Right cardiac atrium (tissue), 5 donors: ENCODE measurements at regions not wholly inside any gene's neighbourhood (a gene's known extent, or its start where the extent isn't known, plus 50 kb on each side); places are given as distances from the start of the nearest gene placed in this dataset.

Experiments
- ATAC-seq, 2 donors: fragments of 200-7000 bp; cut with Tn5 transposase; one replicate each; pipeline versions ENCODE4 v1.8.0 to v1.9.1; 2020; ENCODE audit warnings: moderate library complexity in 2 of 2, mild to moderate bottlenecking in 1 of 2
- DNase-seq, 3 donors: peaks; one replicate each; pipeline ENCODE4 v3.0.0-alpha.2; 2020
- H3K27ac ChIP-seq: one replicate; pipeline ENCODE4 v1.5.1; 2013; ENCODE audit warnings: mild to moderate bottlenecking, low read length, control low read depth, moderate library complexity
- H3K27me3 ChIP-seq: one replicate; pipeline ENCODE4 v1.6.1; 2013; ENCODE audit not compliant: control insufficient read depth, insufficient read depth
- H3K4me1 ChIP-seq: one replicate; pipeline ENCODE4 v1.6.1; 2013; ENCODE audit warnings: low read length; ENCODE audit not compliant: control insufficient read depth, insufficient read depth
- H3K4me3 ChIP-seq: one replicate; pipeline ENCODE4 v1.5.1; 2013; ENCODE audit warnings: low read length, control low read depth
- H3K9me3 ChIP-seq: one replicate; pipeline ENCODE4 v1.6.1; 2013; ENCODE audit warnings: low read length; ENCODE audit not compliant: control insufficient read depth
- WGBS: extraction: QIAGEN DNeasy Blood & Tissue Kit; methylation state at CpG from one replicate; pipeline ENCODE4 v1.1.7; 2013; 5-methylcytosine and 5-hydroxymethylcytosine counted together
- intact Hi-C, 4 donors: fragments of 100-400 bp; cut with DNase I; formaldehyde crosslinking; loops; one replicate each; pipeline versions ENCODE4 v1.11.0 to v1.14.0; 2022 to 2023
- donor health status: healthy with polysubstance abuse.
- donor health status: DM: no; HTN: yes; CAD: no.
- donor health status: DM: no; HTN: no; CAD: no.
- donor health status: DM: no; HTN: yes; CAD: no; lungs with severe emphysema.
- donor health status: DM: yes; HTN: yes; CAD: no.

DNA sequence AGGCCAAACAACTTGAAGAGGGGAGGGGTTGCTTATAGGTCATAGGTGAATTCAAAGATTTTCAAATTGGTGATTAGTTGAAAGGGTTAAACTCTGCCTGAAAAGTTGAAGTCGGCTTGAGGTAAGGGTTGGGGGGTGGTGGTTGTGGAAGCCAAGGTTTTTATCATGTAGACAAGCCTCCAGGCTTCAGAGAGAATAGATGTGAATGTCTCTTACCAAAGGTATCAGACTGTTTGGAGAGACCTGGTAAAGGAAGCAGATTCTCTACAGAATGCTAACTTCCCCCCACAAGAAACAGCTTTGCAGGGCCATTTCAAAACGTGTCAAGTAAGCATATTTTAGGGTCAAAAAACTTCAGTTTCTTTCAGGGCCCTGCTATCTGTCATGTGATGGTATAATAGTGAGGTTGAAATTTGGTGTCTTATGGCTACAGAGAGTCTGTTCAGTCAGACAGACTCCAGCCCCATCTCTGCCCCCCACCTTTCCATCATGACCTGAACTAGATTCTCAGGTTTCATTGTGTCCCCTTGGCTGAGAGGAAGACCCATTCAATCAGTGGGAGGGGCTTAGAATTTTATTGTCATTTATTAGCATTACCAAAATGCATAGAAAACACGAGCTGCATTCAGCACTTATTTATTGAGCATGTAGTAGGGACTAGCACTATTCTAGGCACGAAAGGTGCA is 136.5 kb downstream of the MAP3K7 start:
- H3K4me1 ChIP-seq = no peaks in the 10 kb centered on the region
- H3K27ac ChIP-seq = no peak overlapping the region
- WGBS = 40% methylated on average over 4 of the region's 4 CpGs
- H3K27me3 ChIP-seq = no peaks in the 10 kb centered on the region
- DNase-seq = no peak
- no peak for ATAC-seq
- H3K4me3 ChIP-seq = no peak overlapping the region
- H3K9me3 ChIP-seq = no peaks in the 10 kb centered on the region
- intact Hi-C loops = no loop called here

DNA sequence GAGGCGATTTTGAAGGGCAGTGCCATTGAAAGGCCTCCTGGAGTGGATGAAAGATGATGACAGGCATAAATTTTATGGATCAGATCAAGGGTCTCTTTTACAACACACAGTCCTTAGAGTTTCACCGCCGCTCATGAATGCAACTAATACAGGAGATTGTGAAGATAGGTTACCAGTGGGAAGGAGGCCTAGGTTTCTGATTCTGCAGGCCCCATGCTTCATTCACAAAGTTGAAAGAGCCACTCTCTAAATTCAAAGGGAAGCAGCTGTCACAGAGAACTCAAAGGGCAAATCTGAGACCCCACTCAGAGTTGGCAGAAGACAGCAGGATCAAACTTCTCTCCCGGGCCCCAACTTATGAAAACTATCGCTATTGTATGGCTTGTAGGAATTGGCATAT is 137.6 kb downstream of the MAP3K7 start:
- DNase-seq (no peak), ATAC-seq (no peak)
- Histone ChIP-seq H3K4me1 (no peaks in the 10 kb centered on the region), H3K27me3 (no peaks in the 10 kb centered on the region), H3K27ac (no peak overlapping the region), H3K9me3 (no peaks in the 10 kb centered on the region), H3K4me3 (no peak overlapping the region)
- 92% methylated on average over 5 of the region's 5 CpGs for WGBS
- intact Hi-C loops = no loop called here

GRCh38 chr6:90448836-90449235 is 138.0 kb downstream of the MAP3K7 start:
- ATAC-seq (no peak), DNase-seq (no peak)
- H3K4me3 ChIP-seq = no peak overlapping the region
- H3K27me3 ChIP-seq = no peaks in the 10 kb centered on the region
- no peaks in the 10 kb centered on the region for H3K9me3 ChIP-seq
- no peaks in the 10 kb centered on the region for H3K4me1 ChIP-seq
- intact Hi-C loops = no loop called here
- H3K27ac ChIP-seq = no peak overlapping the region
- WGBS = 91% methylated on average over 5 of the region's 5 CpGs

- Histone ChIP-seq H3K27me3 (no peaks in the 10 kb centered on the region), H3K4me1 (no peaks in the 10 kb centered on the region), H3K27ac (no peak overlapping the region), H3K4me3 (no peak overlapping the region), H3K9me3 (no peaks in the 10 kb centered on the region)
- WGBS = 35% methylated on average over 2 of the region's 2 CpGs
- intact Hi-C loops = no loop called here
- ATAC-seq (no peak), DNase-seq (no peak)
These were observed 140.7 kb downstream of the MAP3K7 start for GRCh38 chr6:90446164-90446563.

- intact Hi-C loops = no loop called here
- 58% methylated on average over 2 of the region's 2 CpGs for WGBS
These were observed 141.3 kb downstream of the MAP3K7 start for GRCh38 chr6:90445533-90446108.

DNA sequence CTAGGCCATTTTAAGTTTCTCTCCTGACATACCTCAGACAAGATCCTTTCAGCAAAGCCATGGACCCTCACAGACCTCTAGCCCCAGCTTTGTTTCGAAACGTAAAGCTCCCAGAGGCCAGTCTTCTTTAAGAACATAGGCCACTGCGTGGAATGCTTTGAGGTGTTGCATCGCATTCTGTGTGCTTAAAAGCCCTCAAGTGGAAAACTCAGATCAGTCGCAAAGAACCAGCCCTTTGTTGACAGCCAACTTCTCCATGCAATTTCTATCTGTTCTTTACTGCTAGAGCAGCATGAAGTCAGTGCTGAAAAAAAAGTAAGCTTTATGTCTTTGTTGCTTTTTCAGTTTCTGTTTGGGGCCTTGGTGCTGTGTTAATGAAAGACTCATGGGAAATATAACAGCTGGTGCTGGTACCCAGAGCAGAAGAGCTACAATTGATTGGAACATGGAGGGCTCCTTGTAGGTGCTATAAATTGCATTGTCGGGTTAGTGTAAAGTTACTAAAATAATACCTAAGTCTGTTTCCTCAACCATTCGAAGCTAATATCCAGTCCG is 142.6 kb downstream of the MAP3K7 start:
- no peaks in the 10 kb centered on the region for H3K4me1 ChIP-seq
- no peak for ATAC-seq
- no peak overlapping the region for H3K27ac ChIP-seq
- intact Hi-C loops = no loop called here
- H3K27me3 ChIP-seq = no peaks in the 10 kb centered on the region
- H3K9me3 ChIP-seq = no peaks in the 10 kb centered on the region
- no peak for DNase-seq
- H3K4me3 ChIP-seq = no peak overlapping the region
- WGBS = 73% methylated on average over 8 of the region's 8 CpGs

More at GRCh38 chr6:90445533-90446108, 141.3 kb downstream of the MAP3K7 start:
- Histone ChIP-seq H3K9me3 (no peaks in the 10 kb centered on the region), H3K4me1 (no peaks in the 10 kb centered on the region), H3K27ac (no peak overlapping the region), H3K27me3 (no peaks in the 10 kb centered on the region), H3K4me3 (no peak overlapping the region)
- ATAC-seq (no peak), DNase-seq (no peak)

- ATAC-seq (no peak), DNase-seq (no peak)
- H3K4me3 ChIP-seq = no peak overlapping the region
- H3K27ac ChIP-seq = no peak overlapping the region
- no peaks in the 10 kb centered on the region for H3K4me1 ChIP-seq
- 76% methylated on average over 1 of the region's 1 CpG for WGBS
- no peaks in the 10 kb centered on the region for H3K9me3 ChIP-seq
- intact Hi-C loops = no loop called here
- no peaks in the 10 kb centered on the region for H3K27me3 ChIP-seq
These were observed 144.5 kb downstream of the MAP3K7 start for GRCh38 chr6:90442366-90442765.

DNA sequence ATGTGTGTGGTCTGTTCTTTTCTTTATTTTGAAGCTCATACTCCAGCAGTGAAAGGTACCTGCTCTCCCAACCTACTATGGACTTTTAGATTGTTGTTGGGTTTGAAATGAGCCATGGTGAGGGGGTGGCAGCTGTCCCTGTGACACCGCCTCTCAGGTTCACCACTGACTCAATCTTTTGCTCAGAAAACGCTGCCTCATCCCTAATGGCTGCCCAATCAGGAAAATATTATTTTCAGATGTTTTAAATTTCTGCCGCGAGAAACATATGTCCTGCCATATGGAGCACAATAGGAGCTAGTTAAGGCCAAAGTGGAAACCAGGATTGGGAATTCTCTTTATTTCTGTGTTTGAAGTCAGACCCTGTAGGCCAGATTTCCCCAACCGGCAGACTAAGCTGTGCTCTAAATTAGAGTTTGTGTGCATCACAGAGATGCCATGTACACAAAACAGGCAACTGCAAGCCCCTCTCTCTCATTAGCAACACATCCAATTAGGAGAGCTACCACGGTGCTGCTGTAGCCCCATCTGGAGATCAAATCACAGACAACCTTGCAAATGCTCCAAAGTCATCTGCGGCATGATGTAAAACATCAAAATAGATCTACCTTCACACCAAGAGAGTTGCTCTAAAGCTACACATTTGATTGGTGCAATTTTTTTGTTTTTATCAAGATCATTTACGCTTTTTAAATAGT is 144.1 kb upstream of the BACH2 start:
- no peaks in the 10 kb centered on the region for H3K4me1 ChIP-seq
- 90% methylated on average over 8 of the region's 8 CpGs for WGBS
- H3K27ac ChIP-seq = no peak overlapping the region
- no peaks in the 10 kb centered on the region for H3K9me3 ChIP-seq
- ATAC-seq (no peak), DNase-seq (no peak)
- H3K4me3 ChIP-seq = no peak overlapping the region
- H3K27me3 ChIP-seq = no peaks in the 10 kb centered on the region
- intact Hi-C loops = no loop called here

DNA sequence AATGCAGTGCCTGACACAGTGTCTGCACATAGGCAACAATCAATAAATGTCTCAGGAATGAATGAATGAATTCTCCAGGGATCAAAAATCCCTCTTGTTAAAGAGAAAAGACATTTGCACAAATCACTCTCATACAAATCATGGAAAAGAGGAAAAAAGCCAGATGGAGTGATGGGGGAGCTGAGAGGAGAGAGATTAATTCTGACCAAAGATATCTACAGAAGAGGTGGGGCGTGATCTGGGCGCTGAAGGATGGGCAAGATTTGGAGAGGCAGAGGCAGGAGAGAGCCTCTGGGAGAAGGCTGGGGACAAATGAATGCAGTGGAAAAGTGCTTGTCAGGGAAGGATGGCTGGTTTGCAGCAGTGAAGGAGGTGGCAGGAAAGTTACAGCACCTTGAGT is 142.9 kb upstream of the BACH2 start:
- Histone ChIP-seq H3K9me3 (no peaks in the 10 kb centered on the region), H3K4me1 (no peaks in the 10 kb centered on the region), H3K4me3 (no peak overlapping the region), H3K27me3 (no peaks in the 10 kb centered on the region), H3K27ac (no peak overlapping the region)
- ATAC-seq (no peak), DNase-seq (no peak)
- WGBS = 88% methylated on average over 2 of the region's 2 CpGs
- intact Hi-C loops = no loop called here

DNA sequence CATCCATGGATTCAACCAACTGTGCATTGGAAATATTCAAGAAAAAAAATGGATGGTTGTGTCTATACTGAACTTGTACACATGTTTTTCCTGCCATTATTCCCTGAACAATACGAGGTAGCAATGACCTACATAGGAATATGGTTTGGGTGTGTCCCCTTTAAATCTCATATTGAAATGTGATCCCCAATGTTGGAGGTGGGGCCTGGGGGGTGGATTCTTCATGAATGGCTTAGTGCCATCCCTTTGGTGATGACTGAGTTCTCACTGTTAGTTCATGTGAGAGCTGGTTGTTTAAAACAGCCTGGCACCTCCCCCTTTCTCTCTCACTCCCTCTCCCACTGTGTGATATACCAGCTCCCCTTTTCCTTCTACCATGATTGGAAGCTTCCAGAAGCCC is 139.8 kb upstream of the BACH2 start:
- Histone ChIP-seq H3K4me1 (no peaks in the 10 kb centered on the region), H3K27ac (no peak overlapping the region), H3K27me3 (no peaks in the 10 kb centered on the region), H3K4me3 (no peak overlapping the region), H3K9me3 (no peaks in the 10 kb centered on the region)
- DNase-seq = no peak
- no peak for ATAC-seq
- WGBS = 68% methylated on average over 1 of the region's 1 CpG
- intact Hi-C loops = no loop called here

GRCh38 chr6:90435207-90435899 is 138.7 kb upstream of the BACH2 start:
- no peak for ATAC-seq
- H3K27me3 ChIP-seq = no peaks in the 10 kb centered on the region
- H3K9me3 ChIP-seq = no peaks in the 10 kb centered on the region
- intact Hi-C loops = no loop called here
- DNase-seq = no peak
- H3K4me3 ChIP-seq = no peak overlapping the region
- no peaks in the 10 kb centered on the region for H3K4me1 ChIP-seq
- H3K27ac ChIP-seq = no peak overlapping the region
- WGBS = 28% methylated on average over 3 of the region's 3 CpGs
